ENCODE measurements at regions not wholly inside any gene's neighbourhood (a gene's known extent, or its start where the extent isn't known, plus 50 kb on each side); places are given as distances from the start of the nearest gene placed in this dataset.

- TF ChIP-seq CTCF (IDR thresholded peaks at IDR 0.05; ENCODE audit: low read depth, low read length) (no peak), EZH2phosphoT487 (IDR thresholded peaks at IDR 0.05; ENCODE audit: low read depth) (no peak)
Measured at GRCh38 chr5:118257066-118257465, 731.3 kb downstream of the DTWD2 start.

All from OCI-LY3 (cell line).